MM.1S (cell line): ENCODE measurements at regions not wholly inside any gene's neighbourhood (a gene's known extent, or its start where the extent isn't known, plus 50 kb on each side); places are given as distances from the start of the nearest gene placed in this dataset.

Experiments
- DNase-seq: peaks from one replicate; pipeline ENCODE4 v3.0.0-alpha.2; 2015
- H2AFZ ChIP-seq: fragments of 300-600 bp; sonication (generic); 2 replicates; pipeline ENCODE4 v1.6.0; 2016; ENCODE audit warnings: antibody characterized with exemption, low read length
- H3F3A ChIP-seq: fragments of 300-600 bp; sonication (generic); 2 replicates; pipeline ENCODE4 v1.6.1; 2016; ENCODE audit warnings: mild to moderate bottlenecking, antibody characterized with exemption, low read length, moderate library complexity, mixed read lengths; ENCODE audit not compliant: insufficient read depth
- H3K27ac ChIP-seq: fragments of 300-600 bp; sonication (generic); 2 replicates; pipeline ENCODE4 v1.5.1; 2016; ENCODE audit warnings: mild to moderate bottlenecking, low read length
- H3K27me3 ChIP-seq: fragments of 300-600 bp; sonication (generic); replicated peaks from 2 replicates; pipeline ENCODE4 v1.6.0; 2016; ENCODE audit warnings: low read length; ENCODE audit not compliant: insufficient read depth
- H3K36me3 ChIP-seq: fragments of 300-600 bp; sonication (generic); replicated peaks from 2 replicates; pipeline ENCODE4 v1.6.1; 2016; ENCODE audit warnings: mild to moderate bottlenecking, low read length, mixed read lengths; ENCODE audit not compliant: insufficient read depth
- H3K4me1 ChIP-seq: fragments of 300-600 bp; sonication (generic); 2 replicates; pipeline ENCODE4 v1.6.1; 2016; ENCODE audit warnings: low read length, mixed read lengths
- H3K4me2 ChIP-seq: fragments of 300-600 bp; sonication (generic); 2 replicates; pipeline ENCODE4 v1.6.0; 2016; ENCODE audit warnings: low read depth, low read length
- H3K4me3 ChIP-seq: fragments of 300-600 bp; sonication (generic); 2 replicates; pipeline ENCODE4 v1.5.1; 2016; ENCODE audit warnings: low read length, mixed read lengths
- H3K79me2 ChIP-seq: fragments of 300-600 bp; sonication (generic); 2 replicates; pipeline ENCODE4 v1.6.1; 2016; ENCODE audit warnings: mixed run types, low read length, mixed read lengths
- H3K9ac ChIP-seq: fragments of 300-600 bp; sonication (generic); 2 replicates; pipeline ENCODE4 v1.6.1; 2016; ENCODE audit warnings: low read length, mixed read lengths
- H3K9me2 ChIP-seq: fragments of 300-600 bp; sonication (generic); replicated peaks from 2 replicates; pipeline ENCODE4 v1.6.1; 2016; ENCODE audit warnings: mild to moderate bottlenecking, low read length, mixed read lengths; ENCODE audit not compliant: insufficient read depth
- H3K9me3 ChIP-seq: fragments of 300-600 bp; sonication (generic); replicated peaks from 2 replicates; pipeline ENCODE4 v1.6.1; 2016; ENCODE audit warnings: mild to moderate bottlenecking, low read length, mixed read lengths; ENCODE audit not compliant: insufficient read depth
- H4K20me1 ChIP-seq: fragments of 300-600 bp; sonication (generic); 2 replicates; pipeline ENCODE4 v1.6.1; 2016; ENCODE audit warnings: mild to moderate bottlenecking, low read length, moderate library complexity, mixed read lengths; ENCODE audit not compliant: insufficient read depth
- CTCF ChIP-seq: fragments of 300-600 bp; sonication (generic); IDR thresholded peaks from 2 replicates; pipeline ENCODE4 v1.5.1; 2016; ENCODE audit warnings: antibody characterized with exemption, low read length, mixed read lengths
- EZH2 ChIP-seq: fragments of 300-600 bp; sonication (generic); optimal IDR thresholded peaks from 2 replicates; pipeline ENCODE3; 2017; ENCODE audit warnings: low read depth, mild to moderate bottlenecking, antibody characterized with exemption, low read length, mixed read lengths
- EZH2phosphoT487 ChIP-seq: fragments of 300-600 bp; sonication (generic); IDR thresholded peaks from 2 replicates; pipeline ENCODE4 v1.6.1; 2018; ENCODE audit warnings: antibody characterized with exemption, low read length

GRCh38 chr2:43030551-43031307 lies 195.7 kb downstream of the ZFP36L2 start:
- Histone ChIP-seq H3K4me1 (no peaks in the 10 kb centered on the region), H3K9ac (no peak overlapping the region), H3K27ac (no peak overlapping the region), H3K9me3 (no peaks in the 10 kb centered on the region), H3K79me2 (no peaks in the 10 kb centered on the region), H3K4me2 (no peak overlapping the region), H3K4me3 (no peak overlapping the region), H4K20me1 (no peaks in the 10 kb centered on the region), H3K27me3 (no peaks in the 10 kb centered on the region), H3K36me3 (no peaks in the 10 kb centered on the region), H3K9me2 (no peaks in the 10 kb centered on the region), H3F3A (no peaks in the 10 kb centered on the region), H2AFZ (no peak overlapping the region)
- DNase-seq = no peak
- TF ChIP-seq CTCF (no peak), EZH2phosphoT487 (no peak), EZH2 (no peak)

- no peak for DNase-seq
- H3K9me2 ChIP-seq = no peaks in the 10 kb centered on the region
- no peaks in the 10 kb centered on the region for H3K9me3 ChIP-seq
- H3K4me3 ChIP-seq = no peak overlapping the region
- H3K9ac ChIP-seq = no peak overlapping the region
- no peaks in the 10 kb centered on the region for H3K79me2 ChIP-seq
- no peaks in the 10 kb centered on the region for H3F3A ChIP-seq
- H3K4me1 ChIP-seq = no peaks in the 10 kb centered on the region
- H3K4me2 ChIP-seq = no peak overlapping the region
- no peak overlapping the region for H3K27ac ChIP-seq
- no peaks in the 10 kb centered on the region for H4K20me1 ChIP-seq
- H2AFZ ChIP-seq = no peak overlapping the region
- no peaks in the 10 kb centered on the region for H3K27me3 ChIP-seq
- TF ChIP-seq EZH2phosphoT487 = no peak
- TF ChIP-seq CTCF = no peak
- no peak for TF ChIP-seq EZH2
- H3K36me3 ChIP-seq = no peaks in the 10 kb centered on the region
Measured at GRCh38 chr2:43029186-43029585, 197.2 kb downstream of the ZFP36L2 start.

DNA sequence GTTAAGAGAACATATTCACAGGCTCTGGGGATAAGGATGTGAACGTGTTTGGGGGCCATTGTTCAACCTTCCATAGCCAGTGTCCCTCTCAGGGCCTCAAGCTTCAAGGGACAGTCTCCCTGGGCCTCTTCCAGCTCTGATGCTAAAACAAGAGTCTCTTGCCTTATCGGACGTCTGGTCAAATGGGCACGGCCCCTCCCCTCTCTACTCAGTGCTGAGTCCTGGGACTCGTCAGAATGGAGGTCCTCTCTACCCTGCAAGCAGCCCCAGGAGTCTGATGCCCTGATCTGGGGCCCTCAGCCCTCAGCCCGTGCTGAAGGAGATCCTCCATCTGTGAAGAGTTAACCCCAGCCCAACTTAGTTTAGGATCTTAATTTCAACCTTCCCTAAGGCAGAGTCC lies 198.2 kb downstream of the ZFP36L2 start:
- no peak for DNase-seq
- Histone ChIP-seq H3K4me1 (no peaks in the 10 kb centered on the region), H3K36me3 (no peaks in the 10 kb centered on the region), H4K20me1 (no peaks in the 10 kb centered on the region), H3K27ac (no peak overlapping the region), H3K27me3 (no peaks in the 10 kb centered on the region), H3K4me2 (no peak overlapping the region), H3F3A (no peaks in the 10 kb centered on the region), H3K9me2 (no peaks in the 10 kb centered on the region), H2AFZ (no peak overlapping the region), H3K79me2 (no peaks in the 10 kb centered on the region), H3K9me3 (no peaks in the 10 kb centered on the region), H3K9ac (no peak overlapping the region), H3K4me3 (no peak overlapping the region)
- TF ChIP-seq EZH2phosphoT487 (no peak), CTCF (no peak), EZH2 (no peak)
